GDM1 (cell line): ENCODE measurements at regions not wholly inside any gene's neighbourhood (a gene's known extent, or its start where the extent isn't known, plus 50 kb on each side); places are given as distances from the start of the nearest gene placed in this dataset.

ENCODE experiments used
- DNase-seq: peaks from one replicate; lab custom pipeline; 2025; lab: John Stamatoyannopoulos, UW

GRCh38 chr1:36675931-36676562, 193.3 kb upstream of the CSF3R start:
- DNase-seq = no peak

DNA sequence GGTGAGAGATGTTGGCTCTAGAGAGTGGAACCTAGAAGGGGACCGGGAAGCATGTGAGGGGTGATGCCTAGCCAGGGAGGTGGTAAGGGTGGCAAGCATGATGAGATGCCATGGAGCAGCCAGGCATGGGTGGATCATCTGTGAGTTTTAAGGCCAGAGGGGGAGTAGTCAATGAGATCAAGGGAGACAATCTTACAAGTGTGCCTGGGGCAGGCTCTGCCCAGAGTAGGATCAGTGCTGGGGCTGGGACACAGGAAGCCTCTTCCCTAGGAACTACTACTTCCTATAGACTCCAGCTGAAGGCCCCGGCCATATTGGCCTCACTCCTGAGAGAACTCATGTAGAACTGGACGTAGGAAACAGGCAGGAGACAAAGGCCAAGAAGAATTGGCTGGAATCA, 192.4 kb upstream of the CSF3R start:
- DNase-seq = no peak

DNA sequence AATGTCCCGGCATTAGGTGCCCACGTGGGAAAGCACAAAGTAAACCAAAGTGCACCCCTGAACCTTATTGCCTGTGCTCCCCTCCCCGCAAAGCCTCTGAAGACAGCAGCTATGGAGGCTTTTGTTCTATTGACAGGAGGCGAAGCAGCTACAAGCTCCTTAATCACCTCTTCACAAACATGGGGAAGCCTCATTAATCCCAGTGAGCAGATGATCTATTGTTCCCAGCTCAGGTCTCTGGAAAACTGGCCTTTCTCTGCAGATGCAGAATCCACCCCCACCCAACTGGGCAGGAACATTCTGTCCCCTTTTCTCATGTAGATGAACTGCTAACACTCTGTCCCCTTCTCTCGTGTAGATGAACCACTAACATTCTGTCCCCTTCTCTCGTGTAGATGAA, 190.5 kb upstream of the CSF3R start:
- DNase-seq = no peak

- DNase-seq = no peak
Measured at GRCh38 chr1:36669262-36669661, 186.5 kb upstream of the CSF3R start.

DNA sequence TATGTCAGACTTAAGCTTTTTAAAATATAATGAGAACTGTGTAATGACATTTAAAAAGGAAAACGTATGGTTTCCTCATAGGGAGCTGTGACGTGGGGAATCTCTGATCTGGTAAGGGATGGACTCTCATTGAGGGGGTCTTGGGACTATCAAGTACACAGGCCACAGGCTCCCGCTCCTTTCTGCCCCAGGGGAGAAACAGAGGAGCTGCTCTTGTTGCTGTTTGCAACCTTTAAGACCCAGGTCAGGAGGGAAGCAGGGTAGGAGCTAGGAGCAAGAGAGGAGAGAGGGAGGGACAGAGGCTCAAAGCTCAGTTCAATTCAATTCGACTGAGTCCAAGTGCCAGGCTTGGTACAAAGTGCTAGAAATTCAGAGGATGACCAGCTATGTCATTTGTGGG, 185.1 kb upstream of the CSF3R start:
- no peak for DNase-seq

DNA sequence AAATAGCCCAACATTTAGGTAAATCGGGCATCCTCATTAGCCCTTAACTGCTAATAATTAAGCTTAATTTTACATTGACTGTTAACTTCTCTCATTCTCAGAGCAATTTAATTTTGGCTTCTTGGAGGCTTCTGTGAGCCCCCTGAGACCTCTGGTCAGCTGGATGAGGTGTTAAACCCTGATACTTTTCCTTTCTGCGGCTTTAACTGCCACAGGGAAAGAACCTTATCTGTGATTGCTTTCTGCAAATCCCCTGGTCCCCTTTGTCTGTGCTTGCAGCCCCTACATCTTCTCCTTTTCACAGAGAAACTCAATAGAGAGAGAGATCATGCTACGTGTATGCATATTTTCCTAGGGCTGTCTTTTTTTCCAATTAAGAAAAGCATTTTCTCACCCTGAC, 184.5 kb upstream of the CSF3R start:
- DNase-seq = no peak

DNA sequence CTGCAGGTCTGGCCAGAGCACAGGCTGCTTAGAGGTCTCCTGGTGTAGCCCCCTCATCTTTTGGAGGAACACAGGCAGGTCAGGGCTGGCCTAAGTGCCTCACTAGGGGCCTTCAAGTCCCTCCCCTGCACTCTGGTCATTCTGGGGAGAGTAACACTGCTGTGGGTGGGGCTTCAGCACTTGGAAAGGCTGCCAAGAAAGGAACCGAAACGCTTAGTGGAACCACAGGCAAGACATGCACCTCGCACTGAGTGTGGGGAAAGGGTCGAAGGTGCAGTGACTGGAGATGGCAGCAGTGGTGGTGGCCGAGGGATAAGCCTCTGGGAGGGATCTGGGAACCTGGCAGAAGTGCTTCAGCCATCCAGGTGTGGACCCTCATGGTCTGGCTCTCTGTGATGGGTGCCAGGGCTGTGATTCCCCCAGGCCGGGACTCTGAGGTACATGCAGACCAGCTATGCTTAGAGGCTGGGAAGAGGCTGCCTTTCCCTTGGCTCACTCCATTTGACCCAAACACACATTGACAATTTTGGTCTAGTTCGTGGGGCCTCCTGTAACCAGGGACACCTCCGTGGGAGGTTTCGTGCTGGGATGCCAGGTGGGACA, 182.9 kb upstream of the CSF3R start:
- DNase-seq = no peak

DNA sequence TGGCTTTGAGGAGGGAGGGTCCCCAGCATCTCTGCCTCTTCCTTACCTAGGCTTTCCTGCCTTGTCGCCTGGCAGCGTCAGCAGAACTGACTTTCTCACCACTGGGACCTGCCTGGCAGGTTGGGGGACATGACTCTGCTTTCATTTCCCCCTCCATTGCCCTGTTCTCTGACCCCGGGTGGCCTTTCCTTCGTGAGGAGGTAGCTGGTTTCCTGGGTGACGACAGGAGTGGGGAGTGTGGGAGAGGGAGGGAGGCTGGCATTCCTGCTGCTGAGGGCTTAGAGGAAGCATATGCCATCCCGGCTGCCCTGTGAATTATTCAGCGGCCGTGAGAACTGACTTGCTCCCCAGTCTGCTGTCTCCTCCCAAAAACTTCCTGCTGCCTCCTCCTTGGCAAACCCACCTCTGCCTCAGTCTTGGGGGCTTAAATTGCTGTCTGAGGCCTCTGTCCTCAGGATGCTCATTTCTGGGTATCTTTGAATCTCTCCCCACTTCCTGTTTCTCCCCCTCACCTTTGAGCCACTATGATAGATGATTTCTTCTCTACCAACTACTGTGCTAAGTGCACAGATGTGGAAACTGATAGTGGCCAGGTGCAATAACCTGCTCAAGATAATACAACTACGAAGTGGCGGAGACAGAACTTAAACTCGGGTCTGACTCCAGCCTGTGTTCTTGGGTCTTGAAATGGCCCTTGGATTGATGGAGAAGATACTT, 182.0 kb upstream of the CSF3R start:
- no peak for DNase-seq

GRCh38 chr1:36663772-36664430, 181.2 kb upstream of the CSF3R start:
- DNase-seq = no peak

DNA sequence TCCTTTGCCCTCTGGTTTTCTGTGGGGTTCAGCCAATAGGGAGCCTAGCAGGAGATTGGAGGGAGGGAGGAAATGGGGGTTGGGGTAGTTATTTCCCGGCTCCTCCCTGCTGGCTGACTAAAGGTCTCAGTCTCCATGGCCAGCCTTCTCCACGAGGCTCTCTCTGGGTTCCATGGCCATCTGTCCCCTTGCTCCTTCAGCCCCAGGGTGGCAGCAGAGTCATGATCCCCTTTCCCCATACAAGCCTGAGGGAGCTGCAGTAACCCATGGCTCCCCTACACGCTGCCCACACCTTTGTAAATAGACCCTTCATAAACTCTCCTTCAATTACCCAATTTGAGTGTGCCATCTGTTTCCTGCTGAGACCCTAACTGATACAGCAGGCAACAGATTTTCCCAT, 176.1 kb upstream of the CSF3R start:
- no peak for DNase-seq

DNA sequence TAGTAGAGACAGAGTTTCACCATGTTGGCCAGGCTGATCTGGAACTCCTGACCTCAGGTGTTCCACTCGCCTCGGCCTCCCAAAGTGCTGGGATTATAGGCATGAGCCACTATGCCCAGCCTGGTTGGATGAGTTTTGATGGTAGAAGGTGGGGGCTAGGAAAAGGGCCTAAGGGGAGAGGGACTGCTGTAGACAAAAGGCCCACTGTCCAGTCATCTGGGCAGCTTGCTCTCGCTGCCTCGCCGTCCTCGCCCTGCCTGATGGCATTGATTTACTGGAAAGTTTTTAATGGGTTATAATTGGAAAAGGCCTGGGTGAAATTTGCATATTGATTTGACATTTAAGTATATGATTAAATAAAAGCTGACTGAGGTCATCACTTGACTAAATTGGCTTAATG, 175.1 kb upstream of the CSF3R start:
- no peak for DNase-seq

DNA sequence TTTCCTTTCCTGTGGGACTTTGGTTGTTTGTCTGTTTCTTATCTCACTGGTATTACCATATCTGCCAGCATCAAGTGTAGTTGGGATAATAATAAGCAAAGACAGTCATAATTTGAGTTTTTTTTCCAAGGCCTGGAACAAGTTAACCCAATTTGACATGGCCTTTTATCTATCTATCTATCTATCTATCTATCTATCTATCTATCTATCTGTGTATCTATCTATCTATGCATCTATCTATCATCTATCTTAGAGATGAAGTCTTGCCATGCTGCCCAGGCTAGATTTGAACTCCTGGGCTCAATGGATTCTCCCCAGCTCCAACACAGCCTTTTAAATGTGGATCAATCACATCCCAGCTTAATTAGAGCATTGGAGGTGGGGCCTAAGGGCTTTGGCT, 174.1 kb upstream of the CSF3R start:
- no peak for DNase-seq

GRCh38 chr1:36656271-36656670, 173.6 kb upstream of the CSF3R start:
- DNase-seq = no peak

GRCh38 chr1:36654586-36654985, 171.9 kb upstream of the CSF3R start:
- no peak for DNase-seq

DNA sequence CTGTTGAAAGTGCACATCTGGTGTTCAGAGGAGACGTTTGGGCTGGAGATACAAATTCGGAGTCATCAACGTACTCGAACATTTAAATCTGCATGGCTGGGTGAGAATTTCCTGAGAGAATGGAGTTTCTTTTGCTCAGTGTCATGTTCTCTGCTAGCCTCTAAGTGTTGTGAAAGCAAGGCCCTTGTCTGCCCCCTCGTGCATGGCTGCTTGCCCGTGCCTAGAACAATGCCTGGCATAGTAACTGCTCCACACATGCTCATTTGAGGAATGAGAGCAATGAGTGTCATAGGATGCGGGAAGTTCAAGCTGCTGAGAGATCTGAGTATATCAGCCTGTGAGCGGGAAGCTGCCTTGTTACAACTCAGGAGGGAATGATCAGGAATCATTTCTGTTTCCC, 171.1 kb upstream of the CSF3R start:
- no peak for DNase-seq

GRCh38 chr1:36652586-36652985, 169.9 kb upstream of the CSF3R start:
- DNase-seq = no peak

- DNase-seq = no peak
Measured at GRCh38 chr1:36652011-36652410, 169.3 kb upstream of the CSF3R start.

- no peak for DNase-seq
Measured at GRCh38 chr1:36651176-36651910, 168.6 kb upstream of the CSF3R start.

GRCh38 chr1:36650200-36651065, 167.7 kb upstream of the CSF3R start:
- peak; percentile 3 for DNase-seq

DNA sequence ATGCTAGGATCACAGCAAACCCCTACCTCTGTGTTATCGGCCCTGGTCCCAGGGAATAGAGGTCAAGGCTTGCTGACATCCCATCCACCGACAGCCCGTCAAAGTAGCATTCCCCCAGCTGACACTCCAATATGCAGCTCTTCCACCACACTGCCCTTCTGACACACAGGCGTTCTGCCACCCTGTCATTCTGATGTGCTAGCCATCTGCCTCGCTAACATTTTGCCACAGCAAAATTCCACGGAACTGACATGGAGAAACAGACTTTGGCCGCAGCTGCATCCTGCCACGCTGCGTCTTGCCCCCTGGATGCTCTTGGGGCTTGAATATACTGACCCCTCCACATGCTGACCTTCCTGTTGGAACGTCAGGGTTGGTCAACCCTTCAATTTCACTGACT, 163.2 kb upstream of the CSF3R start:
- no peak for DNase-seq

DNA sequence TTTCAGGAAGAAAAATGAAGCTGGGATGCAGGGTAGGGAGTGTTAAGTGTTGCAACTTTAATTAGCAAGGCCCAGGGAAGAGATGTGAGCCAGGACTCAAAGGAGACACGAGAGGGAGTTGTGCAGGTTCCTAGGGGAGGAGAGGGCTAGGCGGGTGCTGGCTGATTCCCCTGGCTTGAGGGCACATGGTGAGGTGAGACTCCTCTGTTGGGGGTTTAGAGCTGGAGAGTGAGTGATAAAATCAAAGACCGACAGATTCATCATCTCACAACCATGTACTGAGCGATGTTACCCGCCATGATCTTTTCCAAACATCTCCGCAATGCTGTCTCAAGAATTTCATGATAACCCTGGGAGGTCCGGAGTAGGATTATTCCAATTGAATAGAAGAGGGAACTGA, 161.8 kb upstream of the CSF3R start:
- no peak for DNase-seq
